Esophagus muscularis mucosa (tissue), 4 donors: ENCODE measurements at regions not wholly inside any gene's neighbourhood (a gene's known extent, or its start where the extent isn't known, plus 50 kb on each side); places are given as distances from the start of the nearest gene placed in this dataset.
"Not testable (repeated sequence)": the region's sequence is repeated elsewhere in the genome, so short reads cannot be mapped to it uniquely, and the experiment has no call there.

Experiments
- DNase-seq: peaks from one replicate; pipeline ENCODE4 v3.0.0-alpha.2; 2017; ENCODE audit errors: extremely low spot score
- H3K27ac ChIP-seq, 4 donors: fragments of 200-600 bp; sonication (generic); replicated peaks in 1 of 4; 1 replicate in 3 of 4; 2 replicates in 1 of 4; pipeline ENCODE4 v1.5.1; 2016 to 2019; ENCODE audit warnings: mild to moderate bottlenecking in 1 of 4
- H3K27me3 ChIP-seq, 4 donors: fragments of 200-600 bp; sonication (generic); one replicate each; pipeline versions ENCODE4 v1.5.1 to v1.6.0; 2016 to 2019
- H3K36me3 ChIP-seq, 4 donors: fragments of 200-600 bp; sonication (generic); one replicate each; pipeline ENCODE4 v1.5.1; 2016 to 2019
- H3K4me1 ChIP-seq, 4 donors: fragments of 200-600 bp; sonication (generic); one replicate each; pipeline ENCODE4 v1.5.1; 2016 to 2019
- H3K4me3 ChIP-seq, 4 donors: fragments of 200-600 bp; sonication (generic); 1 replicate in 2 of 4; 2 replicates in 2 of 4; pipeline ENCODE4 v1.5.1; 2016 to 2019; ENCODE audit warnings: mild to moderate bottlenecking in 4 of 4, moderate library complexity in 1 of 4
- H3K9me3 ChIP-seq, 4 donors: fragments of 200-600 bp; sonication (generic); 1 replicate in 3 of 4; 2 replicates in 1 of 4; pipeline ENCODE4 v1.5.1; 2016 to 2019
- EP300 ChIP-seq: sonication (generic); formaldehyde crosslinking; IDR thresholded peaks from one replicate; pipeline ENCODE4 v1.6.1; 2017; ENCODE audit warnings: antibody characterized with exemption
- POLR2A ChIP-seq: fragments of 450-650 bp; IDR thresholded peaks from one replicate; pipeline ENCODE4 v1.6.1; 2017; ENCODE audit warnings: antibody characterized with exemption, moderate library complexity, mild to moderate bottlenecking, low read depth
- POLR2AphosphoS5 ChIP-seq, 2 donors: sonication (generic); formaldehyde crosslinking; IDR thresholded peaks; one replicate each; pipeline ENCODE4 v1.6.1; 2017; ENCODE audit warnings: antibody characterized with exemption in 2 of 2
- WGBS: methylation state at CpG from one replicate; pipeline ENCODE4 v1.1.5; 2018; 5-methylcytosine and 5-hydroxymethylcytosine counted together
- intact Hi-C: fragments of 100-400 bp; cut with DNase I; formaldehyde crosslinking; loops from one replicate; pipeline ENCODE4 v1.15.1; 2023
- TF ChIP-seq, protein P1 (sequence below), 3 experiments: fragments of 200-600 bp in 2 of 3; fragments of 450-650 bp in 1 of 3; sonication (generic) in 2 of 3; IDR thresholded peaks; one replicate each; pipeline ENCODE4 v1.5.1; 2017 to 2019; ENCODE audit warnings: antibody characterized with exemption in 3 of 3, mild to moderate bottlenecking in 2 of 3, moderate library complexity in 1 of 3

DNA sequence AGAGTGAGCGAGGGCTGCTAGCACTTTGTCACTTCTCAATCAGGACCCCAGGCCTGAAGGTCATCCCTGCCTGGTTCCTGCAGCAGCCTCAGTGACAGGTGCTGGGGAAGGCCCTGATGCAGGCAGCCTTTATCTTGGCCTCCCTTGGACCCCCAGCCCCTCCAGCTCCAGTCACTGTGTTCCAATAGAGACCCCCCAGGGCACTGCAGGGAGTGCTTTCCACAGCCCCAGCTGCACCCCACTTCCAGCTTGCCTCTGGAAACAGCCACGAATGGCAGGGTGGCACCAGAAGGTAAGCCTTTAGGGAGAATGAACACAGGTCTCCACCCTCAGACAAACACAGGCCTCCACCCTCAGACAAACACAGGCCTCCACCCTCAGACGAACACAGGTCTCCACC is 241.6 kb upstream of the SGCG start:
- no peak overlapping the region for H3K4me3 ChIP-seq
- 65% methylated on average over 2 of the region's 3 CpGs for WGBS
- no peak for DNase-seq
- no peaks in the 10 kb centered on the region for H3K9me3 ChIP-seq
- intact Hi-C loops: no loop called here
- H3K27ac ChIP-seq: no peak overlapping the region
- H3K27me3 ChIP-seq: peaks cover 0 to 18% (median 0%) of the 10 kb centered on the region in 4 donors
- no peaks in the 10 kb centered on the region for H3K4me1 ChIP-seq
- no peak for TF ChIP-seq EP300
- TF ChIP-seq, protein P1, sequence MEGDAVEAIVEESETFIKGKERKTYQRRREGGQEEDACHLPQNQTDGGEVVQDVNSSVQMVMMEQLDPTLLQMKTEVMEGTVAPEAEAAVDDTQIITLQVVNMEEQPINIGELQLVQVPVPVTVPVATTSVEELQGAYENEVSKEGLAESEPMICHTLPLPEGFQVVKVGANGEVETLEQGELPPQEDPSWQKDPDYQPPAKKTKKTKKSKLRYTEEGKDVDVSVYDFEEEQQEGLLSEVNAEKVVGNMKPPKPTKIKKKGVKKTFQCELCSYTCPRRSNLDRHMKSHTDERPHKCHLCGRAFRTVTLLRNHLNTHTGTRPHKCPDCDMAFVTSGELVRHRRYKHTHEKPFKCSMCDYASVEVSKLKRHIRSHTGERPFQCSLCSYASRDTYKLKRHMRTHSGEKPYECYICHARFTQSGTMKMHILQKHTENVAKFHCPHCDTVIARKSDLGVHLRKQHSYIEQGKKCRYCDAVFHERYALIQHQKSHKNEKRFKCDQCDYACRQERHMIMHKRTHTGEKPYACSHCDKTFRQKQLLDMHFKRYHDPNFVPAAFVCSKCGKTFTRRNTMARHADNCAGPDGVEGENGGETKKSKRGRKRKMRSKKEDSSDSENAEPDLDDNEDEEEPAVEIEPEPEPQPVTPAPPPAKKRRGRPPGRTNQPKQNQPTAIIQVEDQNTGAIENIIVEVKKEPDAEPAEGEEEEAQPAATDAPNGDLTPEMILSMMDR (IDR thresholded peaks at IDR 0.05): no peak
- TF ChIP-seq POLR2A: no peak
- no peak for TF ChIP-seq POLR2AphosphoS5 (IDR thresholded peaks at IDR 0.05)
- H3K36me3 ChIP-seq: no peaks in the 10 kb centered on the region

DNA sequence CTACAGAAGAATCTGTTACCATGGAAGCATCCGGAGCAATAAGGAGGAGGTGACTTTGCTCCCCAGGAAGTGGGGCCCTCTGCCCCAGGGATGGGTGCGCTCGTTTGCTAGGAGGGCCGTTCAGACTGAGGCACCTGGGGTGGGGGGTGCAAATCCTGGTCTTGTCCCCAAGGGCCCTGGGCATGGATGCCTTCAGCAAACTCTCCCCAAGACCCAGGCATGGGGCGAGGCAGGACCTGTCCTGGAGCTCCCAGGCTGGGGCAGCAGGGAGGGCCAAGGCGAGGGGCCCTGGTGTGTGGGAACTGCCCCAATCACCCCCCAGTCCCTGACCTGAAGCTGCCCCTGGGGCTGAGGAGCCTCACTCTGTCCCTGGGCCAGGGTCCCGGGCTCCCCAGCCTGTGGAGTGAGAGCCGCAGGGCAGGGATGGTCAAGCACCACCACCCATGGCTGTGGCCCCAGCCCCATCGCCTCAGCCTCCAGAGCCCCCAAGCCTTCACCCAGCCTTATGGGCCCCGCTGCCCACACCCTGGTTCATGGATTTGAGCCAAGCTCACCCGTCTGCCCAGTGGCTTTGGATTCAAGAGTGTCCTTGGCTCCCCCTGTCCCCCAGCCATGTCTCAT is 240.6 kb upstream of the SGCG start:
- Histone ChIP-seq H3K4me1 (no peaks in the 10 kb centered on the region), H3K27me3 (peaks cover 0 to 22% (median 0%) of the 10 kb centered on the region in 4 donors), H3K27ac (no peak overlapping the region), H3K36me3 (no peaks in the 10 kb centered on the region), H3K9me3 (no peaks in the 10 kb centered on the region), H3K4me3 (no peak overlapping the region)
- TF ChIP-seq POLR2AphosphoS5 (IDR thresholded peaks at IDR 0.05) (no peak), POLR2A (no peak), EP300 (no peak)
- TF ChIP-seq, protein P1 (IDR thresholded peaks at IDR 0.05): no peak
- intact Hi-C loops: no loop called here
- DNase-seq: no peak
- WGBS: 92% methylated on average over 7 of the region's 11 CpGs

DNA sequence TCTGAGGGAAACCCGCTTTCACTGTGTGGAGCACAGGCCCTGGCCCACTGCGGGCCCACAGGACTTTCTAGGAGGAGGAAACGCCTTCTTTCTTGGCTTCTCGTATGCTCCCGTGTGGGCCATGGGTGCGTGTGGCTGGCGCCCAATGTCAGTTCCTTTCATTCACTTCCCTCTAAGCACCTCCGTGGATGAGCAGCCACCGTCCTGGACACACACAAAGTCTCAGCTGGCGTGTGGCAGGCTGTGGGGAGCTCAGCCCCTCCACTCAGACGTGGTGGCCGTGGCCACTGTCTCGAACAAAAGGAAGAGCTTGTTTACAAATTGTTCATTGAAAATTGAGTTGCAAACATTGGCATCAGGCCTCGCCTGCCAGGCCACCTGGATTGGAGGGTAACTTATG is 240.0 kb upstream of the SGCG start:
- Histone ChIP-seq H3K36me3 (no peaks in the 10 kb centered on the region), H3K27ac (no peak overlapping the region), H3K4me1 (no peaks in the 10 kb centered on the region), H3K9me3 (no peaks in the 10 kb centered on the region), H3K4me3 (no peak overlapping the region), H3K27me3 (peaks cover 0 to 25% (median 0%) of the 10 kb centered on the region in 4 donors)
- no peak for TF ChIP-seq POLR2AphosphoS5 (IDR thresholded peaks at IDR 0.05)
- TF ChIP-seq, protein P1 (IDR thresholded peaks at IDR 0.05): no peak
- TF ChIP-seq EP300: no peak
- TF ChIP-seq POLR2A: no peak
- WGBS: 73% methylated on average over 14 of the region's 14 CpGs
- intact Hi-C loops: no loop called here
- no peak for DNase-seq

DNA sequence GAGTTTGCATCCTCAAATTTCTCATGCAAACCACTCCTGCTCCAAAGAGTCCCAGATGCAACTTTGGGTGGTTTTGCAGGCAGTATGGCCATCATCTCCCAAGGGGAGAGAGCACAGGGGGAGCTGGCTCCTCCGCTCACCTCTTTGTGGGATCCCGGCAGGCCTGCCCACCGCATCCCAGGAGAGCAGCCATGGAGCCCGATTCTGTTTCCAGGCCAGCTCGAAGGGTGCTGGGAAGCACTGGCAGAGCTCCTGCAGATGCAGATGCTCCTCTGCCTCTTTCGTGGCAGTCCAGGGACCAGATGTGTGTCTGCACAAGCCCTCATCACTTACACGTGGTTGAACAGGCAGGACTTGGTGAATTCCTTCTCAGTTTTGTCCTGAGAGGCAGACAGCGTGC is 239.3 kb upstream of the SGCG start:
- H3K4me1 ChIP-seq, H3K9me3 ChIP-seq, H3K4me3 ChIP-seq, intact Hi-C loops, H3K36me3 ChIP-seq, DNase-seq, H3K27ac ChIP-seq: not testable (repeated sequence)
- H3K27me3 ChIP-seq: peaks cover 0 to 29% (median 0%) of the 10 kb centered on the region in 4 donors
- 80% methylated on average over 6 of the region's 8 CpGs for whole genome bisulfite sequencing

DNA sequence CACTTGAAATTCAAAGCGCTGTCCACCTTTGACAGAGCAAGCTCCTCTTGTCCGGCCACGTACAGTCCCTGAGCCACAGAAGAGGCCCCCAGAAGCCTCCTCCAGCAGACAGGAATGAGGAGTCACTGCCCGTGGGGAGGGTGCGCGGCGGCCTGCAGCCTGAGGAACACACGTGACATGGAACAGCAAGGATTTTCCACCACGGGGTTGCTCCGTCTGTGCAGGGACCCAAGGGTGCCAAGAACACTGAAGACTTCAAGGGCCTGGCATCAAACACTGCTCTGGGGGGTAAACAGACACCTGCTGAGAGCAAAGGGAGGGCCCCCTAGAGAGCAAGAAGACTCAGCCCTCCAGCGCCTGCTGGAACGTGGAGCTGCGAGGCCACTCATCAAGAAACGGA is 237.9 kb upstream of the SGCG start:
- DNase-seq, H3K36me3 ChIP-seq, H3K9me3 ChIP-seq, H3K4me1 ChIP-seq, H3K4me3 ChIP-seq, intact Hi-C loops, H3K27ac ChIP-seq: not testable (repeated sequence)
- peaks cover 0 to 37% (median 0%) of the 10 kb centered on the region in 4 donors for H3K27me3 ChIP-seq
- 93% methylated on average over 6 of the region's 14 CpGs for WGBS

DNA sequence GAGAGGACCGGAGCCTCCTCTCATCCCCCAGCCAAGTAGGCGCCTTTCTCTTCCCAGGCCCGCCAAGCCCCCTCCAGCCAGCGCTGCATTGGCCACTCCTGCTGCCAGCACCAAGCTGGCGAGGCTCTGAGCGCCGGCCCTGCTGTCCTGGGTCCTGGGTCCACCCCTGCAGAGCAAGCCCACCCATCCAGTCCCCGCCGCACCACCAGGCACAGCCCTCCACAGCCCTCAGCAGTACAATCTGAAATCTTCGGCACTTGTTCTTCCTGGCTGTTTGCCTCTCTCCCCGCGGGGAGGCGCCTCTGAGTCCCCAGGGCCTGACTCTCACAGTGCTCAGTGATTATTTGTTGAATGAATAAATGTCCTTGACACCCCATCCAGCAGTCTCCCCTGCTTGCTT is 236.4 kb upstream of the SGCG start:
- peak; percentile 55 for DNase-seq
- Histone ChIP-seq H3K4me1 (no peaks in the 10 kb centered on the region), H3K9me3 (no peaks in the 10 kb centered on the region), H3K36me3 (no peaks in the 10 kb centered on the region), H3K4me3 (no peak overlapping the region), H3K27ac (no peak overlapping the region), H3K27me3 (peaks cover 0 to 48% (median 0%) of the 10 kb centered on the region in 4 donors)
- TF ChIP-seq, protein P1 (IDR thresholded peaks at IDR 0.05): no peak
- TF ChIP-seq EP300 (no peak), POLR2AphosphoS5 (IDR thresholded peaks at IDR 0.05) (no peak), POLR2A (no peak)
- intact Hi-C loops: no loop called here
- WGBS: 78% methylated on average over 12 of the region's 13 CpGs
